Spleen (tissue), 7 donors: ENCODE measurements at regions not wholly inside any gene's neighbourhood (a gene's known extent, or its start where the extent isn't known, plus 50 kb on each side); places are given as distances from the start of the nearest gene placed in this dataset.

Experiments used
- POLR2A ChIP-seq, 3 donors: fragments of 450-650 bp; IDR thresholded peaks; one replicate each; pipeline ENCODE4 v1.5.1; 2017; ENCODE audit warnings: antibody characterized with exemption in 3 of 3, mild to moderate bottlenecking in 1 of 3
- POLR2AphosphoS5 ChIP-seq, 3 donors: sonication (generic); formaldehyde crosslinking; IDR thresholded peaks; one replicate each; pipeline ENCODE4 v1.5.1; 2017; ENCODE audit warnings: antibody characterized with exemption in 3 of 3
- TF ChIP-seq, protein P1 (sequence below), 11 experiments: fragments of 200-600 bp in 7 of 11; fragments of 450-650 bp in 4 of 11; sonication (generic) in 4 of 11; IDR thresholded peaks in 8 of 11; conservative IDR thresholded peaks in 3 of 11; 1 replicate in 7 of 11; 2 replicates in 4 of 11; pipeline versions ENCODE4 v1.4.0 to v1.8.0; 2016 to 2021; ENCODE audit warnings: antibody characterized with exemption in 11 of 11, inconsistent platforms in 4 of 11, mild to moderate bottlenecking in 1 of 11
- donor health status: DM: no; HTN: no; CAD: no; lungs with moderate emphysema.
- donor health status: DM: no; HTN: no; CAD: no.
- donor health status: DM: no; HTN: no; CAD: no.

DNA sequence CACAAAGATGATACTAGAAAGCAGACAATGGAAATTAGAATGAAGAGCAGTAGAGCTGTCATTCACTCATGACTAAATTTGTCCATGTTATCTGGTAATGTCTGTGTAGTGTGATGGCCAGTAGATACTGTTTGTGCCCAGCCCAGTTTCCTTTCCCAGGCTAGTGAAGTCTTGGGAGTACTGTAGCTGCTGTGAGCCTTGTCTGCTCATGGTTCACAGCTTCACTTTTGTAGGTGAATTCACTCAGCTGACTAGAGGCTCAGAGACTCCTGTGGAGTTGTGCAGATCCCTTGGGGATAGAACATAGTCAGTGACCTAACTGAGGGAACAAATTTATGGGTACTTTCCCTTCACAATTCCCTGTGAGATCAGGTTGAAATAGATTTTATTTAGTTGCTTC is 572.5 kb downstream of the ARL4A start:
- TF ChIP-seq, protein P1, sequence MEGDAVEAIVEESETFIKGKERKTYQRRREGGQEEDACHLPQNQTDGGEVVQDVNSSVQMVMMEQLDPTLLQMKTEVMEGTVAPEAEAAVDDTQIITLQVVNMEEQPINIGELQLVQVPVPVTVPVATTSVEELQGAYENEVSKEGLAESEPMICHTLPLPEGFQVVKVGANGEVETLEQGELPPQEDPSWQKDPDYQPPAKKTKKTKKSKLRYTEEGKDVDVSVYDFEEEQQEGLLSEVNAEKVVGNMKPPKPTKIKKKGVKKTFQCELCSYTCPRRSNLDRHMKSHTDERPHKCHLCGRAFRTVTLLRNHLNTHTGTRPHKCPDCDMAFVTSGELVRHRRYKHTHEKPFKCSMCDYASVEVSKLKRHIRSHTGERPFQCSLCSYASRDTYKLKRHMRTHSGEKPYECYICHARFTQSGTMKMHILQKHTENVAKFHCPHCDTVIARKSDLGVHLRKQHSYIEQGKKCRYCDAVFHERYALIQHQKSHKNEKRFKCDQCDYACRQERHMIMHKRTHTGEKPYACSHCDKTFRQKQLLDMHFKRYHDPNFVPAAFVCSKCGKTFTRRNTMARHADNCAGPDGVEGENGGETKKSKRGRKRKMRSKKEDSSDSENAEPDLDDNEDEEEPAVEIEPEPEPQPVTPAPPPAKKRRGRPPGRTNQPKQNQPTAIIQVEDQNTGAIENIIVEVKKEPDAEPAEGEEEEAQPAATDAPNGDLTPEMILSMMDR (IDR thresholded peaks at IDR 0.05 in 8 of 11, conservative IDR thresholded peaks at IDR 0.05 in 3 of 11), result no peak
- no peak for TF ChIP-seq POLR2A (IDR thresholded peaks at IDR 0.05)
- no peak for TF ChIP-seq POLR2AphosphoS5 (IDR thresholded peaks at IDR 0.05)
